HG03575 (cell line): ENCODE measurements at regions not wholly inside any gene's neighbourhood (a gene's known extent, or its start where the extent isn't known, plus 50 kb on each side); places are given as distances from the start of the nearest gene placed in this dataset.

ENCODE experiments used
- ATAC-seq: cut with Tn5 transposase; IDR thresholded peaks from one replicate; pipeline ENCODE4 v1.9.1; 2021; ENCODE audit not compliant: unreplicated experiment, insufficient number of reproducible peaks, low FRiP score; ENCODE audit errors: extremely low read depth

DNA sequence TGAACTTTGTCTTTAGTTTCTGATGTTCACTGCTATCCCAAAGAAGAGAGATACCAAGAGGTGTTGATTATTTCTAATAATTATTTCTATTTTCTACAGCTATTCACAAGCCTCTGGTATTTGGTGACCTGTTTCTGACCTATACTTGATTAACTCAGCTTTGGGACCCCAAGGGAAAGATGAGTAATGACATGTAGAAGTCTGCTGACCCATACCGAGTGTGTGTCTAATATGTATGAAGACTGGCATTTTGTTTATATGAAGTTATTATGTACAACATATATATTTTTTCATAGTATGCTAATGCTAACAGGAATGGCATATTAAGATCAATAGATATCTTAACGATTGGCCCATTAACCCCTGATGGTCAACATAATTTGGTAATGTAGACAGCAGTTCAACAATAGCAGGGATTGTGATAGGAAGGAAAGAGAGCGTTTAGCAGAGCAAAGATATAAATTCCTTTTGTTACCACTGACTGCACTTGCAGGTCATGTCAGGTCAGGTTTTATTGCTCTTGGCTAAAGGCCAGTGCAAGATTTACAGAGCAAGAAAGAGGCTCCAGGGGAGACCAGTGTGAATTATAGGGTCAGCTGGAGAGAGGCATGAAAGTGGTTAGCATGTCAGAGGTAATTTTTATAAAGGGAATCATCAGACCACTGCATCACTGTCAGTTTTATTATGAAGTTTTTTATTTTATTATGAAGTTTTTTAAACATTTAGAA, 94.7 kb upstream of the DIPK2B start:
- ATAC-seq: no peak

DNA sequence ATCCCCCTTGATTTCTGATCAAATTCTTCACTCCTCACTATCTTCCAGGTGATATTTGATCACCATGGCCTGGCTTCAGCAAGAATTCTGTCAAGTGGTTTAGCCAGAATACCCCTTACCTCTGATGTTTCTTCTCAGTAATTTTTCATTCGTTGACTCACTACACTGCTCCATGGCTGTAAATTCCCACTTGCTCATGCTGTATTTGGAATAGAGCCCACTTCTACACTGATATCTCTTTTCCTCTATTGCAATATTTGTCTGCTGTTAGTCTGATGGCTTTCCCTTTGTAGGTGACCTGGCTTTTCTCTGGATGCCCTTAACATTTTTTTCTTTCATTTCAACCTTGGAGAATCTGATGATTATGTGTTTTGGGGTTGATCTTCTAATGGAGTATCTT, 73.9 kb upstream of the DIPK2B start:
- ATAC-seq: no peak

GRCh38 chrX:45267007-45267406, 66.3 kb upstream of the DIPK2B start:
- no peak for ATAC-seq

DNA sequence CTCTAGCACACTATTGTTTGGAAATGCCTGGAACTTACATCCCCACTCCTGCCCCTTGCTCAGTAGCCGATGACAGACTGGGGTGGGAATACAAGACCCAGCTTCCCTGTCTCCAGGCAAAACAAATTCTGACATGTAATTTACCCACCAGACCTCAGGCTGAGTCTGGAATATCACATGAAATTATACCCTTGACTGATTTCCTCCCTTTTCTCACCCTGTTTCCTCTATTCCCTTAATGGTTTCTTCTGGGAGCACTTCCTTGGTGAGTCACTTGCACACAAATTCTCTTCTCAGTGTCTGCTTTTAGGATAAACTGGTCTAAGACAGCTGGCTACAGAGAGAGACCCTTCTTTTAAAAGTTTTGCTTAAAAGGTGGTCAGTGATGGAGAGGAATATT, 65.8 kb upstream of the DIPK2B start:
- ATAC-seq: no peak

- ATAC-seq: no peak
Observed at GRCh38 chrX:45264865-45265264, 64.2 kb upstream of the DIPK2B start.

DNA sequence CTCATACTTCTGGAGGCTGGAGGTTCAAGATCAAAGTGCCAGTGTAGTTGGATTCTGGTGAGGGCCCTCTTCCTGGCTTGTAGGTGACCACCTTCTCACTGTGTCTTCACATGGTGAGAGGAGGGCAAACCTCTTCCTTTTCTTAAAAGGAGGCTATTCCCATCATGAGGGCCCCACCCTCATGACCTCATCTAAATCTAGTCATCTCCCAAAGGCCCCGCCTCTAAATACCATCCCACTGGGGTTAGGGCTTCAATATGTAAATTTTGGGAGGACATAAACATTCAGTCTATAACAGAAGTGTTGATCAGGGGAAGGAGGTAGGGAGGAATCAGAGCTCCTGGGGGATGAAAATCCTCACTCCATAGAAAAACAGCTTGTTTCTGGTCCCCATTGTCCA, 60.8 kb upstream of the DIPK2B start:
- no peak for ATAC-seq

- ATAC-seq: no peak
Observed at GRCh38 chrX:45261005-45261404, 60.3 kb upstream of the DIPK2B start.

- no peak for ATAC-seq
Observed at GRCh38 chrX:45258731-45259402, 58.2 kb upstream of the DIPK2B start.
